ENCODE measurements at regions not wholly inside any gene's neighbourhood (a gene's known extent, or its start where the extent isn't known, plus 50 kb on each side); places are given as distances from the start of the nearest gene placed in this dataset.

DNA sequence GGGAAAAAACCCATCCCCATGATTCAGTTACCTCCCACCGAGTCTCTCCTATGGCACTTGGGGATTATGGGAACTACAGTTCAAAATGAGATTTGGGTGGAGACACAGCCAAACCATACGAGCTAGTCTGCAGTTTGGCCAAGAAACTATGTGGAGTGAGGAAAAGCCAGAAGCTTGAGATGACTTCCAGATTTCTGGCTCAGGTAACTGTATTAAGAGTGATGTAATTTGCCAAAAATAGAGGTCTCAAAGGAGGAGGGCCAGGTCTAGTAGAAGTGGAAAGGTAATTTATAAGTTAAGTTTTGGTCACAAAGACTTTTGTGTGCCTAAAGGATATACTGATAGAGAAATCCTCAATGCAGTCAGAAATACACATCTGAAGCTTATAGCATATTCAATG is 279.7 kb upstream of the MGMT start:
- WGBS (ENCODE audit: low lambda C conversion rate), result 0% methylated on average over 2 of the region's 2 CpGs
- DNase-seq, result no peak
- Histone ChIP-seq H3K4me1 (ENCODE audit: control insufficient read depth in 1 of 2, insufficient read depth in 2 of 2, low read depth in 1 of 2, low read length in 1 of 2) (no peaks in the 10 kb centered on the region; a peak in 1 of 4 replicates), H2AFZ (ENCODE audit: low read depth) (no peak overlapping the region), H3K27me3 (ENCODE audit: insufficient read depth) (no peaks in the 10 kb centered on the region), H3K27ac (ENCODE audit: low read depth in 2 of 2, low read length in 1 of 2) (no peak overlapping the region), H3K9ac (no peak overlapping the region), H3K4me2 (no peak overlapping the region), H3K79me2 (ENCODE audit: insufficient read depth) (no peaks in the 10 kb centered on the region), H4K20me1 (ENCODE audit: insufficient read depth) (no peaks in the 10 kb centered on the region), H3F3A (replicated peaks; ENCODE audit: insufficient read depth) (no peaks in the 10 kb centered on the region), H3K36me3 (replicated peaks in 1 of 2; ENCODE audit: control insufficient read depth in 1 of 2, insufficient read depth in 2 of 2, low read length in 1 of 2) (no peaks in the 10 kb centered on the region), H3K4me3 (ENCODE audit: low read depth in 2 of 2, low read length in 1 of 2) (no peak overlapping the region), H3K9me3 (no peaks in the 10 kb centered on the region), H3K9me2 (no peaks in the 10 kb centered on the region)
- ChIA-PET CTCF (interaction anchor here (0.7 kb wide), 1 partner anchor 19 kb away, joined by 3 read pairs; no protein-coding TSS in a partner anchor), POLR2A (no interaction called here)
- no peak for TF ChIP-seq EP300 (IDR thresholded peaks at IDR 0.05; ENCODE audit: borderline replicate concordance in 1 of 2, low read depth in 1 of 2, low read length in 1 of 2)
- TF ChIP-seq, protein P1, sequence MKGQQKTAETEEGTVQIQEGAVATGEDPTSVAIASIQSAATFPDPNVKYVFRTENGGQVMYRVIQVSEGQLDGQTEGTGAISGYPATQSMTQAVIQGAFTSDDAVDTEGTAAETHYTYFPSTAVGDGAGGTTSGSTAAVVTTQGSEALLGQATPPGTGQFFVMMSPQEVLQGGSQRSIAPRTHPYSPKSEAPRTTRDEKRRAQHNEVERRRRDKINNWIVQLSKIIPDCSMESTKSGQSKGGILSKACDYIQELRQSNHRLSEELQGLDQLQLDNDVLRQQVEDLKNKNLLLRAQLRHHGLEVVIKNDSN (IDR thresholded peaks at IDR 0.05; ENCODE audit: borderline replicate concordance, low read depth), result no peak
- TF ChIP-seq, protein P2, sequence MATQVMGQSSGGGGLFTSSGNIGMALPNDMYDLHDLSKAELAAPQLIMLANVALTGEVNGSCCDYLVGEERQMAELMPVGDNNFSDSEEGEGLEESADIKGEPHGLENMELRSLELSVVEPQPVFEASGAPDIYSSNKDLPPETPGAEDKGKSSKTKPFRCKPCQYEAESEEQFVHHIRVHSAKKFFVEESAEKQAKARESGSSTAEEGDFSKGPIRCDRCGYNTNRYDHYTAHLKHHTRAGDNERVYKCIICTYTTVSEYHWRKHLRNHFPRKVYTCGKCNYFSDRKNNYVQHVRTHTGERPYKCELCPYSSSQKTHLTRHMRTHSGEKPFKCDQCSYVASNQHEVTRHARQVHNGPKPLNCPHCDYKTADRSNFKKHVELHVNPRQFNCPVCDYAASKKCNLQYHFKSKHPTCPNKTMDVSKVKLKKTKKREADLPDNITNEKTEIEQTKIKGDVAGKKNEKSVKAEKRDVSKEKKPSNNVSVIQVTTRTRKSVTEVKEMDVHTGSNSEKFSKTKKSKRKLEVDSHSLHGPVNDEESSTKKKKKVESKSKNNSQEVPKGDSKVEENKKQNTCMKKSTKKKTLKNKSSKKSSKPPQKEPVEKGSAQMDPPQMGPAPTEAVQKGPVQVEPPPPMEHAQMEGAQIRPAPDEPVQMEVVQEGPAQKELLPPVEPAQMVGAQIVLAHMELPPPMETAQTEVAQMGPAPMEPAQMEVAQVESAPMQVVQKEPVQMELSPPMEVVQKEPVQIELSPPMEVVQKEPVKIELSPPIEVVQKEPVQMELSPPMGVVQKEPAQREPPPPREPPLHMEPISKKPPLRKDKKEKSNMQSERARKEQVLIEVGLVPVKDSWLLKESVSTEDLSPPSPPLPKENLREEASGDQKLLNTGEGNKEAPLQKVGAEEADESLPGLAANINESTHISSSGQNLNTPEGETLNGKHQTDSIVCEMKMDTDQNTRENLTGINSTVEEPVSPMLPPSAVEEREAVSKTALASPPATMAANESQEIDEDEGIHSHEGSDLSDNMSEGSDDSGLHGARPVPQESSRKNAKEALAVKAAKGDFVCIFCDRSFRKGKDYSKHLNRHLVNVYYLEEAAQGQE (IDR thresholded peaks at IDR 0.05; ENCODE audit: low read depth, low read length), result no peak
- no peak for TF ChIP-seq RXRA (IDR thresholded peaks at IDR 0.05; ENCODE audit: borderline replicate concordance, low read depth)
- TF ChIP-seq FOXJ3 (CRISPR knock-in tag; IDR thresholded peaks at IDR 0.05), result no peak
- TF ChIP-seq ELF1 (IDR thresholded peaks at IDR 0.05), result no peak
- TF ChIP-seq GATA2 (CRISPR knock-in tag; IDR thresholded peaks at IDR 0.05), result no peak
- no peak for TF ChIP-seq FOSL2 (IDR thresholded peaks at IDR 0.05; ENCODE audit: borderline replicate concordance, low read depth)
- TF ChIP-seq, protein P3, sequence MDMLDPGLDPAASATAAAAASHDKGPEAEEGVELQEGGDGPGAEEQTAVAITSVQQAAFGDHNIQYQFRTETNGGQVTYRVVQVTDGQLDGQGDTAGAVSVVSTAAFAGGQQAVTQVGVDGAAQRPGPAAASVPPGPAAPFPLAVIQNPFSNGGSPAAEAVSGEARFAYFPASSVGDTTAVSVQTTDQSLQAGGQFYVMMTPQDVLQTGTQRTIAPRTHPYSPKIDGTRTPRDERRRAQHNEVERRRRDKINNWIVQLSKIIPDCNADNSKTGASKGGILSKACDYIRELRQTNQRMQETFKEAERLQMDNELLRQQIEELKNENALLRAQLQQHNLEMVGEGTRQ (IDR thresholded peaks at IDR 0.05; ENCODE audit: borderline replicate concordance, low read depth, low read length), result no peak

DNA sequence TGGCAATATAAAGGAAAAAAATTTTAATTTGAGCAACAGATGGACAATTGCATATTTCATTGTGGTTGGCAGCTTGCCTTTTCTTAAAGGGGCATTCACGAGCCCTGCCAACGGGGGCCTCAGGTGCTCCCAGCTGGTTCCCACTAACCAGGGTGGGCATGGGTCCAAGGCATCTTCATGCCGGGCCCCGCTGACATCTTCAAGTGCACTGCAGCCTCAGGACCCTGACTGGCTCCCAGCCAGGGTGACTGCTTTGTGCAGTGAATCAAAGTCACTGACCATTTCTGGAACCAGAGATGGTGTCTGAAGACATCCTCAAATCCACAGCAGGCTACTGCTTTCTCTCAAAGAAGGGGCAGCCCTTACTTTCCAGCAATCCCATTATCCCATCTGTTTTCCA is 275.2 kb upstream of the MGMT start:
- Histone ChIP-seq H2AFZ (ENCODE audit: low read depth) (no peak overlapping the region), H3K9me3 (no peaks in the 10 kb centered on the region), H3K4me1 (ENCODE audit: control insufficient read depth in 1 of 2, insufficient read depth in 2 of 2, low read depth in 1 of 2, low read length in 1 of 2) (no peaks in the 10 kb centered on the region; a peak in 1 of 4 replicates), H3K79me2 (ENCODE audit: insufficient read depth) (no peaks in the 10 kb centered on the region), H3K36me3 (replicated peaks in 1 of 2; ENCODE audit: control insufficient read depth in 1 of 2, insufficient read depth in 2 of 2, low read length in 1 of 2) (no peaks in the 10 kb centered on the region), H3K4me2 (no peak overlapping the region), H3K27ac (ENCODE audit: low read depth in 2 of 2, low read length in 1 of 2) (no peak overlapping the region), H4K20me1 (ENCODE audit: insufficient read depth) (no peaks in the 10 kb centered on the region), H3K9ac (no peak overlapping the region), H3K9me2 (no peaks in the 10 kb centered on the region), H3K27me3 (ENCODE audit: insufficient read depth) (no peaks in the 10 kb centered on the region), H3K4me3 (ENCODE audit: low read depth in 2 of 2, low read length in 1 of 2) (no peak overlapping the region), H3F3A (replicated peaks; ENCODE audit: insufficient read depth) (no peaks in the 10 kb centered on the region)
- CTCF ChIA-PET, result no interaction called here
- DNase-seq, result no peak
- 0% methylated on average over 2 of the region's 4 CpGs for WGBS (ENCODE audit: low lambda C conversion rate)
- POLR2A ChIA-PET, result no interaction called here
- TF ChIP-seq, protein P3 (IDR thresholded peaks at IDR 0.05; ENCODE audit: borderline replicate concordance, low read depth, low read length), result no peak
- TF ChIP-seq, protein P4, sequence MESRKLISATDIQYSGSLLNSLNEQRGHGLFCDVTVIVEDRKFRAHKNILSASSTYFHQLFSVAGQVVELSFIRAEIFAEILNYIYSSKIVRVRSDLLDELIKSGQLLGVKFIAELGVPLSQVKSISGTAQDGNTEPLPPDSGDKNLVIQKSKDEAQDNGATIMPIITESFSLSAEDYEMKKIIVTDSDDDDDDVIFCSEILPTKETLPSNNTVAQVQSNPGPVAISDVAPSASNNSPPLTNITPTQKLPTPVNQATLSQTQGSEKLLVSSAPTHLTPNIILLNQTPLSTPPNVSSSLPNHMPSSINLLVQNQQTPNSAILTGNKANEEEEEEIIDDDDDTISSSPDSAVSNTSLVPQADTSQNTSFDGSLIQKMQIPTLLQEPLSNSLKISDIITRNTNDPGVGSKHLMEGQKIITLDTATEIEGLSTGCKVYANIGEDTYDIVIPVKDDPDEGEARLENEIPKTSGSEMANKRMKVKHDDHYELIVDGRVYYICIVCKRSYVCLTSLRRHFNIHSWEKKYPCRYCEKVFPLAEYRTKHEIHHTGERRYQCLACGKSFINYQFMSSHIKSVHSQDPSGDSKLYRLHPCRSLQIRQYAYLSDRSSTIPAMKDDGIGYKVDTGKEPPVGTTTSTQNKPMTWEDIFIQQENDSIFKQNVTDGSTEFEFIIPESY (IDR thresholded peaks at IDR 0.05; ENCODE audit: borderline replicate concordance, low read depth), result no peak
- TF ChIP-seq MEF2A (IDR thresholded peaks at IDR 0.05; ENCODE audit: borderline replicate concordance, low read depth) (no peak), CHD2 (IDR thresholded peaks at IDR 0.05; ENCODE audit: low read length, partially characterized antibody) (no peak)
- TF ChIP-seq, protein P2 (IDR thresholded peaks at IDR 0.05; ENCODE audit: low read depth, low read length), result no peak
- TF ChIP-seq, protein P1 (IDR thresholded peaks at IDR 0.05; ENCODE audit: borderline replicate concordance, low read depth), result no peak
